IPS DF 6.9 (cell line): ENCODE measurements at regions not wholly inside any gene's neighbourhood (a gene's known extent, or its start where the extent isn't known, plus 50 kb on each side); places are given as distances from the start of the nearest gene placed in this dataset.

Experiments
- DNase-seq: peaks from one replicate; pipeline ENCODE4 v3.0.0-alpha.2; 2013; ENCODE audit warnings: low read depth, low spot score
- H3K27ac ChIP-seq: one replicate; pipeline ENCODE4 v1.5.1; 2013; ENCODE audit warnings: low read length, control low read depth
- H3K27me3 ChIP-seq: 2 replicates; pipeline ENCODE4 v1.6.1; 2013; ENCODE audit warnings: mild to moderate bottlenecking, low read length; ENCODE audit not compliant: control insufficient read depth, insufficient read depth
- H3K36me3 ChIP-seq: 2 replicates; pipeline ENCODE4 v1.6.1; 2013; ENCODE audit warnings: low read length; ENCODE audit not compliant: control insufficient read depth, insufficient read depth
- H3K4me1 ChIP-seq: 2 replicates; pipeline ENCODE4 v1.6.1; 2013; ENCODE audit warnings: low read length; ENCODE audit not compliant: control insufficient read depth, insufficient read depth
- H3K4me3 ChIP-seq: 2 replicates; pipeline ENCODE4 v1.5.1; 2013; ENCODE audit warnings: mild to moderate bottlenecking, low read length
- H3K9me3 ChIP-seq: 2 replicates; pipeline ENCODE4 v1.6.1; 2013; ENCODE audit warnings: low read length, inconsistent platforms; ENCODE audit not compliant: control insufficient read depth, insufficient read depth
- WGBS: extraction: QIAGEN DNeasy Blood & Tissue Kit; methylation state at CpG from one replicate; pipeline ENCODE4 v1.1.7; 2013; ENCODE audit warnings: mixed read lengths, missing lambda C conversion rate; ENCODE audit not compliant: insufficient read length, insufficient coverage; 5-methylcytosine and 5-hydroxymethylcytosine counted together

DNA sequence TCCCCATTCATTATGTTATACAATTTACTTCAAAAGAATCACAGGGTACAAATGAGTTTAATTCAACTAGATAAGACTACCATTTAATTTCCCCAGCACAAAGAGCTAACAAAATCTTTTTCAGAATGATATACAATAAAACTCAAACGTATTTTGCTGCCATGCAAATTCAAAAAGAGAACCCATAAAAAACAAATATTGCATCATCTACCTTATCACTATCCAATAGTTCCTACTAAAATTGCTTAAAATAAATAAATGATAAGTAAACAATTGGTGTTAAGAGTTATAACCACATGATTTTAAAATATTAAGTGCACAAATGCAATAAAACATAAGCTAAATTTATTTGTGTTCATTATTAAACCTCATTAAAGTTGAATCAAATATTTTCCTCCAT is 919.4 kb downstream of the SLITRK5 start:
- no peak overlapping the region for H3K27ac ChIP-seq
- WGBS, result no CpG with 5 or more reads among the region's 1 CpG
- no peaks in the 10 kb centered on the region for H3K27me3 ChIP-seq
- no peaks in the 10 kb centered on the region for H3K9me3 ChIP-seq
- H3K4me1 ChIP-seq, result no peaks in the 10 kb centered on the region
- no peak overlapping the region for H3K4me3 ChIP-seq
- no peak for DNase-seq
- H3K36me3 ChIP-seq, result no peaks in the 10 kb centered on the region

DNA sequence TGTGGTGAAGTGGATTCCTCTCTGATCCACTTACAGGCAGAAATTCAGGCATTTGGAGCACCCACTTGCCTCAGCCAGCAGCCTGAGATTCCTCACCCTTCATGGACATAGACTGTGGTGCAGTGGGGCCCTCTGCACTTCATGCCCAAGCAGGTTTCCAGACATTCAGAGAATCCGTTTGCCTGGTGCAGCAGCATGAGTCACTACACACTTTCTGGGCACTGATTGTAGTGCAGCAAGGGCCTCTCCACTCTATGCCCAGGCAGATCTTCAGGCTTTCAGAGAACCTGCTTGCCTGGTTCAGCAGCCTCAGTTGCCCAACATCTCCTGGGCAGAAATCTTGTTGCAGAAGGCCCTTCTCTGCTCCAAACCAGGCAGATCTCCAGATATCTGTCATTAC is 920.9 kb downstream of the SLITRK5 start:
- no peak overlapping the region for H3K27ac ChIP-seq
- no peaks in the 10 kb centered on the region for H3K36me3 ChIP-seq
- WGBS, result no CpG with 5 or more reads among the region's 1 CpG
- H3K27me3 ChIP-seq, result no peaks in the 10 kb centered on the region
- H3K4me3 ChIP-seq, result no peak overlapping the region
- no peaks in the 10 kb centered on the region for H3K9me3 ChIP-seq
- DNase-seq, result no peak
- H3K4me1 ChIP-seq, result no peaks in the 10 kb centered on the region

DNA sequence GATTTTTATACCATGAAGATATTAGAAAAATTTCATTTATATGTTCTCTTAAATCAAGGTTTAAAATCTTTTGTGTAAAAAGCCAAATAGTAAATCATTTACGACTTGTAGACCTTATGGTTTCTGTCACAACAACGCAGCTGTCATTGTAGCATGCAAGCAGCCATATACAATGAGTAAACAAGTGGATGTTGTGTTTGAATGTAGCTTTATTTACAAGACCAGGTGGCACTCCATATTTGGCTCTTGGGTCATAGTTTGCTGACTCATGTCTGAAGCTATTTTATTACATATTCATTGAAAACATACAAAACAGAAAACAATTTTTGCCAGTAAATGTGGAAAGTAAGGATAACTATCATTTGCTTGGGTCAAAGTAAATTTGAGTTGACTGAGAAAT is 930.8 kb downstream of the SLITRK5 start:
- Histone ChIP-seq H3K36me3 (no peaks in the 10 kb centered on the region), H3K4me3 (no peak overlapping the region), H3K4me1 (peaks cover 2% of the 10 kb centered on the region; the same call in 1 of the 2 replicates), H3K27me3 (no peaks in the 10 kb centered on the region), H3K9me3 (no peaks in the 10 kb centered on the region), H3K27ac (no peak overlapping the region)
- WGBS, result no CpG with 5 or more reads among the region's 2 CpGs
- DNase-seq, result no peak

DNA sequence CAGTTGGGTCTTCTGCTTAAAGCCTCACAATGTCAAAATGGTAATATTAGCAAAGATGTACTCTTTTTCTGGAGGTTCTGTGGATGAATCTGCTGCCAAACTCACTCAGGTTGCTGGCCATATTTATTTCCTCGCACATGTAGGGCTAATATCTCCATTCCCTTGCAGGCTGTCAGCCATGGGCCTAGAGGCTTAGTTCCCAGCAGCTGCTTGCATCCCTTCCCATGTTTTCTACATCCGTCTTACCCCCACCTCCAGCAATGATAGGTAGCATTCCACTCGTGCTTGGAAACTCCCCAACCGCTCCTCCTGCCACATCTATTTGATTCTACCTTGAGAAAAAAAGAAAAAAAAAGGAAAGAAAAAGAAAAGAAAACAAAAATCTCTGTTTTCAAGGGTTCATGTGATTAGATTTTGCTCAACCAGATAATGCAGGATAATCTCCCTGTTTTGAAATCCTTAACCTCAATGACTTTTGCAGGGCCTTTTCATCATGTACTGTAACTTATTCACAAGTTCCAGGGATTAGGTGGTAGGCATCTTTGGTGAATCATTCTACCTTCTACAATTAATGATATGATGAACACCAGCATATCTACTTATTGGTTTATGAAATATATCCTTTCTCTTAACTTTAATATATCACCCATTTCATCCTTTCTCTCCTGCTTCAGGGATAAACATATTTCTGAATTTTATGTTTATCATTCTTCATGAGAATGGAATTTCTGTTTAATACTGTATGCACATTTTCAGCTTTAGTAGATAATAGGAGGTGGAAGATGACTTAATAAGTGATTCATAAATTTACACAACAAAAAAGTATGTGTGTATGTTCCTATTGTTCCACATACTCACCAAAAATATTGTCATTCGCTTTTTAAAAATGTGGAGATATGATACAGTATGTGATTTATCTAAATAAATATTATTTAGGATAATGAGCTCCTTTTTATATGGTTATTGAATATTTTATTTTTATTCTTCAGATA is 931.9 kb downstream of the SLITRK5 start:
- Histone ChIP-seq H3K27me3 (no peaks in the 10 kb centered on the region), H3K27ac (no peak overlapping the region), H3K9me3 (no peaks in the 10 kb centered on the region), H3K4me1 (peaks cover 2% of the 10 kb centered on the region; the same call in 1 of the 2 replicates), H3K36me3 (no peaks in the 10 kb centered on the region), H3K4me3 (no peak overlapping the region)
- WGBS, result no CpG with 5 or more reads among the region's 5 CpGs
- no peak for DNase-seq

GRCh38 chr13:88617176-88617575 is 946.0 kb downstream of the SLITRK5 start:
- Histone ChIP-seq H3K27ac (no peak overlapping the region), H3K9me3 (no peaks in the 10 kb centered on the region), H3K4me1 (no peaks in the 10 kb centered on the region), H3K36me3 (no peaks in the 10 kb centered on the region), H3K27me3 (no peaks in the 10 kb centered on the region), H3K4me3 (no peak overlapping the region)
- DNase-seq, result no peak
- no CpG with 5 or more reads among the region's 3 CpGs for WGBS

DNA sequence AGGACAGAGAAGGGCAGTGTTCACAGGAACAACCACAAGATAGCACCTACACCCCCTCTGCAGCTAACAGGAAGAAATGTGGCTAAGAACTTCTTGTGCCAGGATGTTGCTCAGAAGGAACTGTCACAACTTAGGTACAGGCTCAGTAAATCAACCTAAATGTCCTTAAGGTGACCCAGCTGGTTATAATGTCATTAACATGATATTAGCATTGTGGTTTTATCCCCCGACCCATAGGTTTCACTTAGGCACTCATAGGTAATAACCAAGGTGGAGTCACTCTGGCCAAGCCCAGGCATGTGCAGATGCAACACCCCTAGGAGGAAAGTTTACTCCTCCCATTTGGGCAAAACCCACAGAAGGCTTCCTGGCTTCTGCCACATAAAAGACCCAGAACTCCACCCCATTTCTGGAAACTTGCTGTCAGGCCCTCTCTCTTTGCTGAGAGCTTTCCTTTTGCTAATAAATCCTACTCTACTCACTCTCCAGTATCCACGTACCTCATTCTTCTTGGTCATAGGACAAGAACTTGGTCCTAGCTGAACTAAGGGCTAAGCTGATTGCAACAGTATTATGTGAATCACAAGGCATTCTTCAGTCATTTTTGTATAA is 951.3 kb downstream of the SLITRK5 start:
- Histone ChIP-seq H3K27ac (no peak overlapping the region), H3K4me3 (no peak overlapping the region), H3K9me3 (peaks cover 2% of the 10 kb centered on the region; the same call in 1 of the 2 replicates), H3K36me3 (no peaks in the 10 kb centered on the region), H3K27me3 (no peaks in the 10 kb centered on the region), H3K4me1 (no peaks in the 10 kb centered on the region)
- no CpG with 5 or more reads among the region's 2 CpGs for WGBS
- DNase-seq, result no peak

DNA sequence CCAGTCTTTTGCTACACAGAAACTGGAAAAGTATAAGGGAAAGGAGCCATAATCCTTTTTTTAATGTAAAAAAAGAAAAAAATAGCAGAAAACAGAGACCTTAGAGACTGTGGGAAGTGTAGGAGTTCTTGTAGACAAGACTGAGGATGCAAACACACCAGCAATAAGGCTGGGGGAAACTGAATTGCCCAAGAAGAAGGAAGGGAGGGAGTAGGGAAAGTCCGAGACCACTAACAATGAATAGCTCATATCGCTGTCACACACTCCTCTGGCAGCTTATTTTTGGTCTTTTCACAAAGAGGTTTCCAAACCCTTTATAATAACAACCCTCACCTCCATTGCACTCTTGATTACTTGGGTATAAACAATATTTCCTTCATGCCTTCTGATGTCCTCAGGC is 952.0 kb downstream of the SLITRK5 start:
- H3K36me3 ChIP-seq, result no peaks in the 10 kb centered on the region
- H3K27ac ChIP-seq, result no peak overlapping the region
- no peak for DNase-seq
- peaks cover 2% of the 10 kb centered on the region; the same call in 1 of the 2 replicates for H3K9me3 ChIP-seq
- no peaks in the 10 kb centered on the region for H3K4me1 ChIP-seq
- no peak overlapping the region for H3K4me3 ChIP-seq
- H3K27me3 ChIP-seq, result no peaks in the 10 kb centered on the region
- no CpG with 5 or more reads among the region's 2 CpGs for WGBS

- H3K4me3 ChIP-seq, result no peak overlapping the region
- H3K27ac ChIP-seq, result no peak overlapping the region
- H3K27me3 ChIP-seq, result no peaks in the 10 kb centered on the region
- H3K4me1 ChIP-seq, result no peaks in the 10 kb centered on the region
- DNase-seq, result no peak
- H3K36me3 ChIP-seq, result no peaks in the 10 kb centered on the region
- no CpG with 5 or more reads among the region's 3 CpGs for WGBS
- H3K9me3 ChIP-seq, result peaks cover 2% of the 10 kb centered on the region; the same call in 1 of the 2 replicates
These were observed 955.9 kb downstream of the SLITRK5 start for GRCh38 chr13:88627071-88627470.

- Histone ChIP-seq H3K9me3 (no peaks in the 10 kb centered on the region), H3K27me3 (no peaks in the 10 kb centered on the region), H3K4me1 (no peaks in the 10 kb centered on the region), H3K27ac (no peak overlapping the region), H3K36me3 (no peaks in the 10 kb centered on the region), H3K4me3 (no peak overlapping the region)
- WGBS, result no CpG with 5 or more reads among the region's 1 CpG
- DNase-seq, result no peak
These were observed 957.7 kb downstream of the SLITRK5 start for GRCh38 chr13:88628882-88629281.

DNA sequence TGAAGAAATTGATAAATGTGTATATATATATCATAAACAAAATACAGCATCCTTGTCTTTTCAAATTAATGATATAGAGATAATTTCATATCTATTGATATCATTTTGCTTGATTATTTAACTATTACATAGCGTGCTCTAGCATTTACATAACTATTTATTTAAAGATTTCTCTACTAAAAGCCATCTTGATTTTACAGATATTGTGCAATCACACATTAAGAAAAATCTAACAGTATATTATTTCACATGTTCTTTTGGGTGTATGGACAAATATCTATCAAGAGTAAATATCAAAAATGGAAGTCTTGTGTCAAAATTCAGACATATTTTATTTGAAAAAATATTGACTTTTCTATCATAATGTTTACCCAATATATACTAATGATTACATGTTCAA is 966.8 kb downstream of the SLITRK5 start:
- Histone ChIP-seq H3K4me3 (no peak overlapping the region), H3K9me3 (no peaks in the 10 kb centered on the region), H3K27ac (no peak overlapping the region), H3K27me3 (no peaks in the 10 kb centered on the region), H3K36me3 (no peaks in the 10 kb centered on the region), H3K4me1 (no peaks in the 10 kb centered on the region)
- no peak for DNase-seq
- WGBS, result no CpG with 5 or more reads among the region's 1 CpG
